NCI-H2081 (cell line): ENCODE measurements at regions not wholly inside any gene's neighbourhood (a gene's known extent, or its start where the extent isn't known, plus 50 kb on each side); places are given as distances from the start of the nearest gene placed in this dataset.

ENCODE experiments used
- DNase-seq, 2 experiments: peaks; one replicate each; lab custom pipeline; 2025; lab: John Stamatoyannopoulos, UW

- no peak for DNase-seq
Observed at GRCh38 chr4:167688660-167689142, 403.6 kb upstream of the ANXA10 start.

GRCh38 chr4:167702391-167702790 is 389.9 kb upstream of the ANXA10 start:
- no peak for DNase-seq

- no peak for DNase-seq
Observed at GRCh38 chr4:167711517-167711916, 380.8 kb upstream of the ANXA10 start.

GRCh38 chr4:167713756-167714155 is 378.6 kb upstream of the ANXA10 start:
- DNase-seq = no peak

GRCh38 chr4:167715176-167715575 is 377.2 kb upstream of the ANXA10 start:
- DNase-seq = no peak

- DNase-seq = no peak
Observed at GRCh38 chr4:167717495-167717894, 374.8 kb upstream of the ANXA10 start.

- no peak for DNase-seq
Observed at GRCh38 chr4:167721617-167722486, 370.5 kb upstream of the ANXA10 start.

- no peak for DNase-seq
Observed at GRCh38 chr4:167722487-167722808, 369.9 kb upstream of the ANXA10 start.

GRCh38 chr4:167724941-167725340 is 367.4 kb upstream of the ANXA10 start:
- no peak for DNase-seq

- DNase-seq = no peak
Observed at GRCh38 chr4:167730769-167731168, 361.6 kb upstream of the ANXA10 start.

- no peak for DNase-seq
Observed at GRCh38 chr4:167745024-167745687, 347.2 kb upstream of the ANXA10 start.

- no peak for DNase-seq
Observed at GRCh38 chr4:167767281-167767680, 325.1 kb upstream of the ANXA10 start.

- no peak for DNase-seq
Observed at GRCh38 chr4:167774646-167775045, 317.7 kb upstream of the ANXA10 start.

GRCh38 chr4:167775375-167775774 is 317.0 kb upstream of the ANXA10 start:
- DNase-seq = no peak

GRCh38 chr4:167779280-167779679 is 313.1 kb upstream of the ANXA10 start:
- no peak for DNase-seq

- no peak for DNase-seq
Observed at GRCh38 chr4:167779864-167780263, 312.5 kb upstream of the ANXA10 start.

GRCh38 chr4:167784826-167785225 is 307.5 kb upstream of the ANXA10 start:
- no peak for DNase-seq

- no peak for DNase-seq
Observed at GRCh38 chr4:167785523-167785922, 306.8 kb upstream of the ANXA10 start.

GRCh38 chr4:167786504-167786903 is 305.8 kb upstream of the ANXA10 start:
- DNase-seq = no peak

- no peak for DNase-seq
Observed at GRCh38 chr4:167787231-167787630, 305.1 kb upstream of the ANXA10 start.

- DNase-seq = no peak
Observed at GRCh38 chr4:167802463-167803212, 289.7 kb upstream of the ANXA10 start.

- DNase-seq = no peak
Observed at GRCh38 chr4:167811958-167812357, 280.4 kb upstream of the ANXA10 start.

- DNase-seq = no peak
Observed at GRCh38 chr4:167826281-167826680, 266.1 kb upstream of the ANXA10 start.
